Stimulated activated memory B cell treated with anti-CD40 and anti-IgM and Interleukin-4, amounts not matched to agents 10 μg/mL and 1 μg/mL and 100 μg/mL, for 72 hours (primary cell): ENCODE measurements at regions not wholly inside any gene's neighbourhood (a gene's known extent, or its start where the extent isn't known, plus 50 kb on each side); places are given as distances from the start of the nearest gene placed in this dataset.

Experiments
- ATAC-seq: fragments of 150-1000 bp; cut with Tn5 transposase; 2 replicates; pipeline ENCODE4 v1.10.0; 2021
- H3K27ac Mint-ChIP-seq: one replicate; pipeline ENCODE4 v1.8.0; 2022; ENCODE audit warnings: mild to moderate bottlenecking, mixed read lengths
- H3K27me3 Mint-ChIP-seq: one replicate; pipeline ENCODE4 v1.8.0; 2022; ENCODE audit warnings: mixed read lengths
- H3K36me3 Mint-ChIP-seq: one replicate; pipeline ENCODE4 v1.8.0; 2022; ENCODE audit warnings: mixed read lengths
- H3K4me1 Mint-ChIP-seq: one replicate; pipeline ENCODE4 v1.8.0; 2022; ENCODE audit warnings: mixed read lengths
- H3K4me3 Mint-ChIP-seq: one replicate; pipeline ENCODE4 v1.8.0; 2022; ENCODE audit warnings: mild to moderate bottlenecking, moderate library complexity, mixed read lengths
- H3K9me3 Mint-ChIP-seq: one replicate; pipeline ENCODE4 v1.8.0; 2022; ENCODE audit warnings: mixed read lengths

- no peak for ATAC-seq
- H3K9me3 Mint-ChIP-seq, result no peaks in the 10 kb centered on the region
- no peak overlapping the region for H3K4me3 Mint-ChIP-seq
- no peak overlapping the region for H3K27ac Mint-ChIP-seq
- no peaks in the 10 kb centered on the region for H3K27me3 Mint-ChIP-seq
- no peaks in the 10 kb centered on the region for H3K4me1 Mint-ChIP-seq
- H3K36me3 Mint-ChIP-seq, result no peaks in the 10 kb centered on the region
Observed at GRCh38 chr4:100246697-100247096, 56.4 kb upstream of the DDIT4L start.

- Mint-ChIP-seq H3K4me3 (no peak overlapping the region), H3K9me3 (no peaks in the 10 kb centered on the region), H3K27ac (no peak overlapping the region), H3K36me3 (no peaks in the 10 kb centered on the region), H3K27me3 (peaks cover 17% of the 10 kb centered on the region), H3K4me1 (peaks cover 6% of the 10 kb centered on the region)
- ATAC-seq, result no peak
Observed at GRCh38 chr4:100244347-100244746, 54.1 kb upstream of the DDIT4L start.
